ENCODE measurements at regions not wholly inside any gene's neighbourhood (a gene's known extent, or its start where the extent isn't known, plus 50 kb on each side); places are given as distances from the start of the nearest gene placed in this dataset.

GRCh38 chr18:53798516-53798915, 426.0 kb downstream of the MBD2 start:
- Mint-ChIP-seq H3K27me3 (ENCODE audit: unreplicated experiment) (no peaks in the 10 kb centered on the region), H3K36me3 (ENCODE audit: low read depth, unreplicated experiment) (no peaks in the 10 kb centered on the region), H3K4me3 (ENCODE audit: unreplicated experiment) (no peak overlapping the region), H3K4me1 (ENCODE audit: unreplicated experiment) (peaks cover 8% of the 10 kb centered on the region), H3K9me3 (ENCODE audit: unreplicated experiment) (no peaks in the 10 kb centered on the region), H3K27ac (ENCODE audit: unreplicated experiment) (no peak overlapping the region)
- DNase-seq (ENCODE audit: low spot score): no peak
- TF ChIP-seq CTCF (IDR thresholded peaks at IDR 0.05; ENCODE audit: unreplicated experiment): no peak

GRCh38 chr18:53797998-53798495, 426.4 kb downstream of the MBD2 start:
- H3K4me3 Mint-ChIP-seq (ENCODE audit: unreplicated experiment): no peak overlapping the region
- H3K27me3 Mint-ChIP-seq (ENCODE audit: unreplicated experiment): peaks cover 2% of the 10 kb centered on the region
- no peaks in the 10 kb centered on the region for H3K36me3 Mint-ChIP-seq (ENCODE audit: low read depth, unreplicated experiment)
- DNase-seq (ENCODE audit: low spot score): no peak
- H3K27ac Mint-ChIP-seq (ENCODE audit: unreplicated experiment): no peak overlapping the region
- peaks cover 8% of the 10 kb centered on the region for H3K4me1 Mint-ChIP-seq (ENCODE audit: unreplicated experiment)
- no peak for TF ChIP-seq CTCF (IDR thresholded peaks at IDR 0.05; ENCODE audit: unreplicated experiment)
- H3K9me3 Mint-ChIP-seq (ENCODE audit: unreplicated experiment): no peaks in the 10 kb centered on the region

- H3K27ac Mint-ChIP-seq (ENCODE audit: unreplicated experiment): no peak overlapping the region
- DNase-seq (ENCODE audit: low spot score): no peak
- no peak for TF ChIP-seq CTCF (IDR thresholded peaks at IDR 0.05; ENCODE audit: unreplicated experiment)
Observed at GRCh38 chr18:53796040-53796729, 428.3 kb downstream of the MBD2 start.

GRCh38 chr18:53795610-53796009, 428.9 kb downstream of the MBD2 start:
- DNase-seq (ENCODE audit: low spot score): no peak
- H3K27me3 Mint-ChIP-seq (ENCODE audit: unreplicated experiment): peaks cover 3% of the 10 kb centered on the region
- H3K36me3 Mint-ChIP-seq (ENCODE audit: low read depth, unreplicated experiment): no peaks in the 10 kb centered on the region
- H3K9me3 Mint-ChIP-seq (ENCODE audit: unreplicated experiment): no peaks in the 10 kb centered on the region
- TF ChIP-seq CTCF (IDR thresholded peaks at IDR 0.05; ENCODE audit: unreplicated experiment): no peak
- no peak overlapping the region for H3K27ac Mint-ChIP-seq (ENCODE audit: unreplicated experiment)
- no peak overlapping the region for H3K4me3 Mint-ChIP-seq (ENCODE audit: unreplicated experiment)
- H3K4me1 Mint-ChIP-seq (ENCODE audit: unreplicated experiment): peaks cover 8% of the 10 kb centered on the region

More at GRCh38 chr18:53796040-53796729, 428.3 kb downstream of the MBD2 start:
- Mint-ChIP-seq H3K4me3 (ENCODE audit: unreplicated experiment) (no peak overlapping the region), H3K9me3 (ENCODE audit: unreplicated experiment) (no peaks in the 10 kb centered on the region), H3K4me1 (ENCODE audit: unreplicated experiment) (peaks cover 8% of the 10 kb centered on the region), H3K36me3 (ENCODE audit: low read depth, unreplicated experiment) (no peaks in the 10 kb centered on the region), H3K27me3 (ENCODE audit: unreplicated experiment) (peaks cover 3% of the 10 kb centered on the region)

GRCh38 chr18:53795061-53795460, 429.4 kb downstream of the MBD2 start:
- Mint-ChIP-seq H3K4me1 (ENCODE audit: unreplicated experiment) (peaks cover 8% of the 10 kb centered on the region), H3K9me3 (ENCODE audit: unreplicated experiment) (no peaks in the 10 kb centered on the region), H3K4me3 (ENCODE audit: unreplicated experiment) (no peak overlapping the region), H3K27ac (ENCODE audit: unreplicated experiment) (no peak overlapping the region), H3K27me3 (ENCODE audit: unreplicated experiment) (peaks cover 3% of the 10 kb centered on the region), H3K36me3 (ENCODE audit: low read depth, unreplicated experiment) (no peaks in the 10 kb centered on the region)
- TF ChIP-seq CTCF (IDR thresholded peaks at IDR 0.05; ENCODE audit: unreplicated experiment): no peak
- no peak for DNase-seq (ENCODE audit: low spot score)

Data from endothelial cell (in vitro differentiated cells).